ENCODE measurements at regions not wholly inside any gene's neighbourhood (a gene's known extent, or its start where the extent isn't known, plus 50 kb on each side); places are given as distances from the start of the nearest gene placed in this dataset.
"Not testable (repeated sequence)": the region's sequence is repeated elsewhere in the genome, so short reads cannot be mapped to it uniquely, and the experiment has no call there.

- POLR2A ChIA-PET; CTCF ChIA-PET; DNase-seq (ENCODE audit: extremely low spot score): not testable (repeated sequence)
Measured at GRCh38 chr1:228611707-228612106, 123.6 kb upstream of the RHOU start.

- CTCF ChIA-PET; POLR2A ChIA-PET; DNase-seq (ENCODE audit: extremely low spot score): not testable (repeated sequence)
Measured at GRCh38 chr1:228622002-228622716, 113.1 kb upstream of the RHOU start.

- CTCF ChIA-PET; POLR2A ChIA-PET; DNase-seq (ENCODE audit: extremely low spot score): not testable (repeated sequence)
Measured at GRCh38 chr1:228626481-228626880, 108.8 kb upstream of the RHOU start.

GRCh38 chr1:228632858-228633257 is 102.4 kb upstream of the RHOU start:
- DNase-seq (ENCODE audit: extremely low spot score); POLR2A ChIA-PET; CTCF ChIA-PET: not testable (repeated sequence)

DNA sequence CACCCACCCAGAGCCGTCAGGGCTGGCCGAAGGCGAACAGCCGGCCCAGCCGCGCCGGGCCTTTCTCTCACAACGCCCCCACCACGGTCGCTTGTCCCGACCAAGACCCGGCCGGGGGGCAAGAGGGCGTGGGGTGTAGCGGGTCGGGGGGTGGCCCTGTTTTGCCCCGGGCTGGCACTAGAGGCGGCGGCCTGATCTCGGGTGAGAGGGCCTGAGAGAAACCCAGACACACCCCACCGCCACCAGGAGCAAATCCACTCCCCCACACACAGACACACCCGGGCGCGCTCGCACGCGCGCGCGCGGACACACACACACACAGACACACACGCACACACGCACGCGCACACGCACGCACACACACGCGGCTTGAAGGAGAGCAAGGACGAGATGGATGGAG is 100.0 kb upstream of the RHOU start:
- CTCF ChIA-PET; DNase-seq (ENCODE audit: extremely low spot score); POLR2A ChIA-PET: not testable (repeated sequence)

DNA sequence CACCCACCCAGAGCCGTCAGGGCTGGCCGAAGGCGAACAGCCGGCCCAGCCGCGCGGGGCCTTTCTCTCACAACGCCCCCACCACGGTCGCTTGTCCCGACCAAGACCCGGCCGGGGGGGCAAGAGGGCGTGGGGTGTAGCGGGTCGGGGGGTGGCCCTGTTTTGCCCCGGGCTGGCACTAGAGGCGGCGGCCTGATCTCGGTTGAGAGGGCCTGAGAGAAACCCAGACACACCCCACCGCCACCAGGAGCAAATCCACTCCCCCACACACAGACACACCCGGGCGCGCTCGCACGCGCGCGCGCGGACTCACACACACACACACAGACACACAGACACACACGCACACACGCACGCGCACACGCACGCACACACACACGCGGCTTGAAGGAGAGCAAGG is 97.8 kb upstream of the RHOU start:
- POLR2A ChIA-PET; CTCF ChIA-PET; DNase-seq (ENCODE audit: extremely low spot score): not testable (repeated sequence)

DNA sequence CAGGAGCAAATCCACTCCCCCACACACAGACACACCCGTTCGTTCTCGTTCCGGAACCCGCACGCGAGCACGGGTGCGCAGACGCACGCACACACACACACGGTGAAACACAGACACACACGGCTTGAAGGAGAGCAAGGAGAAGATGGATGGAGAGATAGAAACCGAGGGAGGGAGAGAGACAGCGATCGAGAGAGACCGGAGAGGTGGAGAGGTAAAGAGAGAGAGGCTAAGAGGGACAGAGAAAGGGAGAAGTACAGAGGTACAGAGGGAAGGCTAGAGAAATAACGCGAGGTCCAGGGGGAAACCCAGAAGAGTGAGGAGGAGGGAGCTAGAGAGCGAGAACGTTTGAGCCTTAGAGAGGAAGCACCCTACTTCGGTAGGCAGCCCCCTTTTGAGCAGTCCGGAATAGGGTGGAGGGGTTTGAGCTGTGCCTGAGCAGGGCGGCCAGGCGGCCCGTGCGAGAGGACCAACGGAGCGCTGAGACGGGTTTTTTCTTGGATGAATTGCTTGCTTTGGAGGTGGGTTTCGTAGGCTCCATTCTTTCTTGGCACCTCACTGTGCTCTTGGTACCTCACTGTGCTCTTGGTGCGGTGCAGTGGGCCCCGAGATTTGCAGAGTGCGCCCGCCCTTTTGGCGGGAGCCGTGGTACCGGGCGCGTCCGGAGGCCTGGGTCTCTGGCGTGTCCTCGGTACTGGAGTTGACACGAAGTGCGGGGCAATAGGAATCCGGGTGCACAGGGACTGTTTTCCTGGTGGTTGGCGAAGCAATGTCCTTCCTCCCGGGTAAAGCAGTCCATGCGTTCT is 88.4 kb upstream of the RHOU start:
- ChIA-PET CTCF (no interaction called here), POLR2A (no interaction called here)
- TF ChIP-seq, protein P1, sequence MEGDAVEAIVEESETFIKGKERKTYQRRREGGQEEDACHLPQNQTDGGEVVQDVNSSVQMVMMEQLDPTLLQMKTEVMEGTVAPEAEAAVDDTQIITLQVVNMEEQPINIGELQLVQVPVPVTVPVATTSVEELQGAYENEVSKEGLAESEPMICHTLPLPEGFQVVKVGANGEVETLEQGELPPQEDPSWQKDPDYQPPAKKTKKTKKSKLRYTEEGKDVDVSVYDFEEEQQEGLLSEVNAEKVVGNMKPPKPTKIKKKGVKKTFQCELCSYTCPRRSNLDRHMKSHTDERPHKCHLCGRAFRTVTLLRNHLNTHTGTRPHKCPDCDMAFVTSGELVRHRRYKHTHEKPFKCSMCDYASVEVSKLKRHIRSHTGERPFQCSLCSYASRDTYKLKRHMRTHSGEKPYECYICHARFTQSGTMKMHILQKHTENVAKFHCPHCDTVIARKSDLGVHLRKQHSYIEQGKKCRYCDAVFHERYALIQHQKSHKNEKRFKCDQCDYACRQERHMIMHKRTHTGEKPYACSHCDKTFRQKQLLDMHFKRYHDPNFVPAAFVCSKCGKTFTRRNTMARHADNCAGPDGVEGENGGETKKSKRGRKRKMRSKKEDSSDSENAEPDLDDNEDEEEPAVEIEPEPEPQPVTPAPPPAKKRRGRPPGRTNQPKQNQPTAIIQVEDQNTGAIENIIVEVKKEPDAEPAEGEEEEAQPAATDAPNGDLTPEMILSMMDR (IDR thresholded peaks at IDR 0.05; ENCODE audit: control extremely low read depth, extremely low read depth, low read depth, missing control alignments): no peak
- DNase-seq (ENCODE audit: extremely low spot score): peak; percentile 33

- POLR2A ChIA-PET: no interaction called here
- DNase-seq (ENCODE audit: extremely low spot score): peak; percentile 23
- TF ChIP-seq, protein P1 (IDR thresholded peaks at IDR 0.05; ENCODE audit: control extremely low read depth, extremely low read depth, low read depth, missing control alignments): no peak
- CTCF ChIA-PET: no interaction called here
Measured at GRCh38 chr1:228647523-228648444, 87.5 kb upstream of the RHOU start.

DNA sequence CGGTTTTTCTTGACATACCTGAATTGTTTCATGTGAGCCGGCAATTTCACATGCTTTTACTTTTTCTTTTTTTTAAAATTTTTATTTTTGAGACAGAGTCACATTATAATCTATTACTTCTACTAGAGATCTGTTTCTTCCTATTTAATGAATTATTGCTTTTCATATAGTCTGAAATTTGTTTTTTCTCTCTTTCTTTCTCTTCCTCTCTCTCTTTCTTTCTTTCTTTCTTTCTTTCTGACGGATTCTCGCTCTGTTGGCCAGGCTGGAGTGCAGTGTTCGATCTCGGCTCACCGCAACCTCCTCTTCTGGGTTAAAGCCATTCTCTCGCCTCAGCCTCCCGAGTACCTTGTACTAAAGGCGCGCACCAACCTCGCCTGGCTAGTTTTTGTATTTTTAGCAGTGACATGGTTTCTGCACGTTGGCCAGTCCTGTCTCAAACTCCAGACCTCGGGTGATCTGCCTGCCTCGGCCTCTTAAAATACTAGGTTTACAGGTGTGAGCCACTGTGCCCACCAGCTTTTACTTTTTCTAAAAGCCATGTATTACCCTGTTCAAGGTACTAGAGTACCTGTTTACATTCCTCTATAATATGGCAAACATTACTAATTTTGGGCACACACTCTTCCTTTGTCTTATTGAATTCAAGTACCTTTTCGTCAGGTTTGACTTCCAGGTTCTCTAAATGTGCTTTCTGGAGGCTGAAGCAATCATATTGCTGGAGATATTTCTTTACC is 86.5 kb upstream of the RHOU start:
- TF ChIP-seq, protein P1 (IDR thresholded peaks at IDR 0.05; ENCODE audit: control extremely low read depth, extremely low read depth, low read depth, missing control alignments): no peak
- DNase-seq (ENCODE audit: extremely low spot score): no peak
- POLR2A ChIA-PET: no interaction called here
- CTCF ChIA-PET: no interaction called here

All from GM10248 (cell line).